ENCODE measurements at regions not wholly inside any gene's neighbourhood (a gene's known extent, or its start where the extent isn't known, plus 50 kb on each side); places are given as distances from the start of the nearest gene placed in this dataset.

DNA sequence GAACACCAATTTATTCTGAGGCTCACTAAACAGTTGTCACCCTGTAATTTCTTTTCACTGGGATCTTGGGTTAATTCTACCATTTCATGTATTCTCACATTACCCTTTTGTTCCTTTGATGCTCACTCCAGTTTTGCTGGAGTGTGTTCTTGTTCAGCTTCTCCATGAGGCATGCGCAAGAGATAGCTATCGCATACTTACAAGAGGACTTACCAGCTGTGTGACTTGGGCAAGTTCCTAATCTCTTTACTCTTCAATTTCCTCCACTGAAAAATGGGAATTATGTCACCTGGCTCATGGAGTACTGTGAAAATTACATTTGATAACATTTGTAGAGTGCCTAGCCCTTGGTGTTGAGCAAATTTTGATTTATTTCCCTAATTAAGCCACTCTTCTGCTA is 56.5 kb upstream of the JDP2 start:
- no peak for ATAC-seq

DNA sequence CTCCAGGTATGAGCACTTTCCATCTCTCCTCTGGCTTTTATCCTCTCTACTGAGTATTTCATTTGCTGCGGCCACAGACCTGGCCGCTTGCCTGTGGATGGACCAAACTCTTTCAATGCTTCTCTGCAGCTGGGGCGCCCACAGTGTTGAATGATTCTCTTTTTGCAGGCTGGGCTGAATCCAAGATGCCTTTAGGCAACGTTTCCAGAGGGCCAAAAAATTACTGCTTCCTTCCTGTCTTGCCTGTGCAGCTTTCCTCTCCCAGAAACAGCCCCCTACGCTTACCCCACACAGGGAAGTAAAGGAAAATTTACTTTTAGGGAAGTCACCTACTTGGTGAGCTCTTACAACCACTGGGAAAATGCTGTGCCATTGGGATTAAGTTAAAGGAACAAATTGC is 55.6 kb upstream of the JDP2 start:
- no peak for ATAC-seq

DNA sequence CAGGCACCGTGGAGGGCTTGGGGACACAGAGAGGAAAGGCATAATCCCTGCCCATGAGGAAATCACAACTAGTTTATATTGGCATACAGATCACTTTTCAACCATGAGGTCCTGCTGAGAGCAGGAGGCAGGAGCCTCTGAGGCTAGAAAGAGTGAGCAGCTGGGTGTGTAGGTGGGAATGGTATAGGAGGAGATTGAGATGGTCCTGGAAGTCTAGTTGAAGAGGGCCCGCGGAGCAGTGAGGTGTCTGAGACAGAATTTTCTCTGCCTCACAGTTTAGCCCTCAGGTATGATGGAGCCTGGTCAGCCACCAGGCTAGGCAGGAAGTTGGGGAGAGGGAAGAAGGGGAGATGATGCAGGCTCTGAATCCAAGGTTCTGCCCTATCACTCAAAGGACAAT is 54.7 kb upstream of the JDP2 start:
- ATAC-seq = no peak

DNA sequence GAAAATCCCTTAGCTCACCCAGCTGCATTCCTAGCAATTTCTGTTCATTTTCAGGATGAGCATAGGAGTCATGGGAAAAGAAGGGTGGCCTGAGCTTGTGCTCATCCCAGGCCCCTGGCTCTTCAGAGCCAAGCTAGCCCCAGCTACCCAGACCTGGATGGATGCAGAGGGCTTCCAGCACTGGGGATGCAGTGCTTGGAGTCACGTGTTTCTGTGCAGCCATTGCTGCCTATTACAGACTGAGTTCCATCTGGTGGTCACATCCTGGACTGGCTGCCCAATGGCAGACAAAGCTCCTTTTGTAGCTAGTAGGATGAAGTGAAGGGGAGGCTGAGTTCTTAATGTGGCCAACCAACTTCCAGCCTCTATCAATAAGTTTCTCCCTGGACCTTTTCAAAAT is 54.2 kb upstream of the JDP2 start:
- no peak for ATAC-seq

DNA sequence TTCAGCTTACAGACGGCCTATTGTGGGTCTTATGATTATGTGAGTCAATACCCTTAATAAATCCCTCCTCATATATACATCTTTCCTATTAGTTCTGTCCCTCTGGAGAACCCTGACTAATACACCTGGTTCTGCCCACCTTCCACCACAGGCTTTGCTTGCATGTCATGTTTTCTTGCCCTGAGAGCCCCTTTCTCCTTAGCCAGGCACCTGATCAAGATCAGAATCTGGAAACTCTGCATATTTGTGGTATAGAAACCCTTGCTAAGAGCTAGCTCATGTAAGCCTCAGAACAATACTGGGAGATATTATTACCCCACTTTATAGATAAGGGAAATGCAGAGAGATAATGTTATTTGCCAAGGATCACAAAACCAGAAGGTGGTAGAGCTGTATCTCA is 52.9 kb upstream of the JDP2 start:
- no peak for ATAC-seq

DNA sequence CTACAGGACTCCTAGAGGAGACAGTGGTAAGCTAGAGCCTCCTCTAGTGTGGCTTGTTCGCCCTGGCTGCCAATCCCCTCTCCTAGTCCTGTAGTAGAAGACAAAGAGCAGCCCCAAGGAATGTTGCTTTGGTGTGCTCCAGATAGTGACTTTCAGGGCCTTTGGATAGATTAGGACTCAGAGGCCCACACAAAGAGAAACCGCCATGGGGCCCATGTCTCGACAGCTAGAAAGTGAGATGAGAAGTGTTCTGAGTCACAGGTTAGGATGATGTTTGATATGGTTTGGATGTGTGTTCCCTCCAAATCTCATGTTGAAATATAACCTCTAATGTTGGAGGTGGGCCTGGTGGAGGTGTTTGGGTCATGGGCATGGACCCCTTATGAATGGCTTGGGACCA is 51.8 kb upstream of the JDP2 start:
- ATAC-seq = no peak

Measured in esophagus mucosa (tissue), 1 donor.